Fibroblast of the aortic adventitia (primary cell): ENCODE measurements at regions not wholly inside any gene's neighbourhood (a gene's known extent, or its start where the extent isn't known, plus 50 kb on each side); places are given as distances from the start of the nearest gene placed in this dataset.
"Not testable (repeated sequence)": the region's sequence is repeated elsewhere in the genome, so short reads cannot be mapped to it uniquely, and the experiment has no call there.

ENCODE experiments used
- DNase-seq: peaks from one replicate; pipeline ENCODE4 v3.0.0-alpha.2; 2010; ENCODE audit warnings: low read depth
- H3K4me3 ChIP-seq: 2 replicates; pipeline ENCODE4 v1.5.1; 2011; ENCODE audit warnings: low read depth, mild to moderate bottlenecking, control low read depth, low read length, moderate library complexity
- TF ChIP-seq, protein P1 (sequence below): IDR thresholded peaks from 2 replicates; pipeline ENCODE4 v1.5.1; 2011; ENCODE audit warnings: mild to moderate bottlenecking, low read length, control low read depth, inconsistent platforms; ENCODE audit not compliant: insufficient read depth

- H3K4me3 ChIP-seq = no peak overlapping the region
- TF ChIP-seq, protein P1, sequence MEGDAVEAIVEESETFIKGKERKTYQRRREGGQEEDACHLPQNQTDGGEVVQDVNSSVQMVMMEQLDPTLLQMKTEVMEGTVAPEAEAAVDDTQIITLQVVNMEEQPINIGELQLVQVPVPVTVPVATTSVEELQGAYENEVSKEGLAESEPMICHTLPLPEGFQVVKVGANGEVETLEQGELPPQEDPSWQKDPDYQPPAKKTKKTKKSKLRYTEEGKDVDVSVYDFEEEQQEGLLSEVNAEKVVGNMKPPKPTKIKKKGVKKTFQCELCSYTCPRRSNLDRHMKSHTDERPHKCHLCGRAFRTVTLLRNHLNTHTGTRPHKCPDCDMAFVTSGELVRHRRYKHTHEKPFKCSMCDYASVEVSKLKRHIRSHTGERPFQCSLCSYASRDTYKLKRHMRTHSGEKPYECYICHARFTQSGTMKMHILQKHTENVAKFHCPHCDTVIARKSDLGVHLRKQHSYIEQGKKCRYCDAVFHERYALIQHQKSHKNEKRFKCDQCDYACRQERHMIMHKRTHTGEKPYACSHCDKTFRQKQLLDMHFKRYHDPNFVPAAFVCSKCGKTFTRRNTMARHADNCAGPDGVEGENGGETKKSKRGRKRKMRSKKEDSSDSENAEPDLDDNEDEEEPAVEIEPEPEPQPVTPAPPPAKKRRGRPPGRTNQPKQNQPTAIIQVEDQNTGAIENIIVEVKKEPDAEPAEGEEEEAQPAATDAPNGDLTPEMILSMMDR = no peak
- DNase-seq = no peak
Measured at GRCh38 chr10:30141423-30141822, 82.0 kb upstream of the JCAD start.

DNA sequence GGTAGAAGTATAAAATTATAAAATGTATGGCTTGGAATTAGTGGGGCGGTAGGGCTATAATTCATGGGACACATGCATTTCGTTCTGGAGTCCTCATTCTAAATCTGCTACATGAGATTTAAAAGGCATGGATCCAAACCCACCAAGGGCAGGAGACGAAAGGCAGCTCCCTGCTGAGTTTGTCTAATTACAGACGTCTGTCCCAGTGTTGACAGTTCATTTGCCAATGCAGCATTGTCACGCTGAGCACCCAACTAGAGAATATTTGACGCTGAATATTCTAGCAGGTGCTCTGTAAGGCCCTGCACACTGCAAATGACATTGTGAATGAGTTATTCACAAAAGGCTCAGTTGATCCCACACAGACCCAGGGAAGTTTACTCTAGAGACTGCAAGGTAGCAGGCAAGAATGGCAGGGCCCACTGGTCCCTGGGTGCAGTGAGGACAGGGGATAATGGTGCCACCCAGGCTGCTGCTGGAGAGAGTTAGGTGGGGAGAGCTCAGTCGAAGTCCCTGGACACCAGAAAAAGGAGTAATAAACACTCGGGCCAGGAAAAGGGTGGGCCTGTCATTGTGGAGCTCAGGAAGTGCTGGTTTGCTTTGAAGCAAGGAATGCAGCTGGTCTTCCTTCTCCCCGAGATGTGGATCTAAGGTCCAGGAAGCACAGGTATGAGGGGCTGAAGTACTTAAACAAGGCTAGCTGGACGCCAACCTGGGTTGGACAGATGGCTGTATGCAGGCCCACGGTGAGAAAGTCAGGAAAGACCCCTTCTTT, 75.0 kb upstream of the JCAD start:
- TF ChIP-seq, protein P1 = no peak
- no peak overlapping the region for H3K4me3 ChIP-seq
- DNase-seq = no peak

GRCh38 chr10:30133198-30133597, 73.8 kb upstream of the JCAD start:
- no peak for DNase-seq
- no peak overlapping the region for H3K4me3 ChIP-seq
- TF ChIP-seq, protein P1 = no peak

DNA sequence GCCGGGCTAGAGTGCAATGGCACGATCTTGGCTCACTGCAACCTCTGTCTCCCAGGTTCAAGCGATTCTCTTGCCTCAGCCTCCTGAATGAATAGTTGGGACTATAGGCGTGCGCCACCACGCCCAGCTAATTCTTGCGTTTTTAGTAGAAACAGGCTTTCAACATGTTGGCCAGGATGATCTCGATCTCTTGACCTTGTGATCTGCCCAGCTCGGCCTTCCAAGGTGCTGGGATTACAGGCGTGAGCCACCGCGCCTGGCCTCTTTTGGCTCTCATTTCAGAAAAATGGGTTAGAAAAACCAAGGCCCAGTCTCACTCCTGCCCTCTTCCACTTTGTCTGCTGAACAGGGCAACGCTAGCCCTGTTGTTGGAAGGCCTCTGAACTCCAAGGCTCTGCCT, 72.0 kb upstream of the JCAD start:
- not testable (repeated sequence) for H3K4me3 ChIP-seq, DNase-seq

GRCh38 chr10:30129326-30129725, 69.9 kb upstream of the JCAD start:
- not testable (repeated sequence) for H3K4me3 ChIP-seq, DNase-seq

DNA sequence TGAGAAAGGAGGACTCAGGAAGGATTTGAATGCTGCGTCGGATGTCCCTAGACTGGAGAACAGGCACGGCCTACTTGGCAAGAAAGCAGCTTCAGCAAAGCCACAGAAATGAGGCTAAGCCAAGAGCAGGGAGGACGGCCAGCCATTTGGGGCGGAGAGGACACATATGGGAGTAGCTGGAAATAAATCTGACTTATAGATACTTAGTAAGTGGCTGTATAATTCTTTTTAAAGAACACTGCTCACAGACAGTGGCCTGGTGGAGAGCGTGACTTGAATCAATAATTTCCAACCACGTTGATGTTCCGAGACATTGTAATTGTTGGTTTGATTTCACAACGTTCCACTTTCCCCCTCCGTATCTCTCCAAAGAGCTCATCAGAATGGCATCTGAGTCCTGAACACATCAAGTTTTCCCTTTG, 67.7 kb upstream of the JCAD start:
- H3K4me3 ChIP-seq = no peak overlapping the region
- DNase-seq = peak; percentile 76
- TF ChIP-seq, protein P1 = no peak

- H3K4me3 ChIP-seq = no peak overlapping the region
- DNase-seq = no peak
- TF ChIP-seq, protein P1 = no peak
Measured at GRCh38 chr10:30125496-30125895, 66.1 kb upstream of the JCAD start.

- H3K4me3 ChIP-seq = no peak overlapping the region
- TF ChIP-seq, protein P1 = no peak
- DNase-seq = no peak
Measured at GRCh38 chr10:30124704-30125103, 65.3 kb upstream of the JCAD start.
